MM.1S (cell line): ENCODE measurements at regions not wholly inside any gene's neighbourhood (a gene's known extent, or its start where the extent isn't known, plus 50 kb on each side); places are given as distances from the start of the nearest gene placed in this dataset.
A peak's percentile ranks its signal among the peaks of the same experiment; 100 is the strongest.

ENCODE experiments used
- DNase-seq: peaks from one replicate; pipeline ENCODE4 v3.0.0-alpha.2; 2015
- H2AFZ ChIP-seq: fragments of 300-600 bp; sonication (generic); 2 replicates; pipeline ENCODE4 v1.6.0; 2016; ENCODE audit warnings: antibody characterized with exemption, low read length
- H3F3A ChIP-seq: fragments of 300-600 bp; sonication (generic); 2 replicates; pipeline ENCODE4 v1.6.1; 2016; ENCODE audit warnings: mild to moderate bottlenecking, antibody characterized with exemption, low read length, moderate library complexity, mixed read lengths; ENCODE audit not compliant: insufficient read depth
- H3K27ac ChIP-seq: fragments of 300-600 bp; sonication (generic); 2 replicates; pipeline ENCODE4 v1.5.1; 2016; ENCODE audit warnings: mild to moderate bottlenecking, low read length
- H3K27me3 ChIP-seq: fragments of 300-600 bp; sonication (generic); replicated peaks from 2 replicates; pipeline ENCODE4 v1.6.0; 2016; ENCODE audit warnings: low read length; ENCODE audit not compliant: insufficient read depth
- H3K36me3 ChIP-seq: fragments of 300-600 bp; sonication (generic); replicated peaks from 2 replicates; pipeline ENCODE4 v1.6.1; 2016; ENCODE audit warnings: mild to moderate bottlenecking, low read length, mixed read lengths; ENCODE audit not compliant: insufficient read depth
- H3K4me1 ChIP-seq: fragments of 300-600 bp; sonication (generic); 2 replicates; pipeline ENCODE4 v1.6.1; 2016; ENCODE audit warnings: low read length, mixed read lengths
- H3K4me2 ChIP-seq: fragments of 300-600 bp; sonication (generic); 2 replicates; pipeline ENCODE4 v1.6.0; 2016; ENCODE audit warnings: low read depth, low read length
- H3K4me3 ChIP-seq: fragments of 300-600 bp; sonication (generic); 2 replicates; pipeline ENCODE4 v1.5.1; 2016; ENCODE audit warnings: low read length, mixed read lengths
- H3K79me2 ChIP-seq: fragments of 300-600 bp; sonication (generic); 2 replicates; pipeline ENCODE4 v1.6.1; 2016; ENCODE audit warnings: mixed run types, low read length, mixed read lengths
- H3K9ac ChIP-seq: fragments of 300-600 bp; sonication (generic); 2 replicates; pipeline ENCODE4 v1.6.1; 2016; ENCODE audit warnings: low read length, mixed read lengths
- H3K9me2 ChIP-seq: fragments of 300-600 bp; sonication (generic); replicated peaks from 2 replicates; pipeline ENCODE4 v1.6.1; 2016; ENCODE audit warnings: mild to moderate bottlenecking, low read length, mixed read lengths; ENCODE audit not compliant: insufficient read depth
- H3K9me3 ChIP-seq: fragments of 300-600 bp; sonication (generic); replicated peaks from 2 replicates; pipeline ENCODE4 v1.6.1; 2016; ENCODE audit warnings: mild to moderate bottlenecking, low read length, mixed read lengths; ENCODE audit not compliant: insufficient read depth
- H4K20me1 ChIP-seq: fragments of 300-600 bp; sonication (generic); 2 replicates; pipeline ENCODE4 v1.6.1; 2016; ENCODE audit warnings: mild to moderate bottlenecking, low read length, moderate library complexity, mixed read lengths; ENCODE audit not compliant: insufficient read depth
- EZH2 ChIP-seq: fragments of 300-600 bp; sonication (generic); optimal IDR thresholded peaks from 2 replicates; pipeline ENCODE3; 2017; ENCODE audit warnings: low read depth, mild to moderate bottlenecking, antibody characterized with exemption, low read length, mixed read lengths
- EZH2phosphoT487 ChIP-seq: fragments of 300-600 bp; sonication (generic); IDR thresholded peaks from 2 replicates; pipeline ENCODE4 v1.6.1; 2018; ENCODE audit warnings: antibody characterized with exemption, low read length
- TF ChIP-seq, protein P1 (sequence below): fragments of 300-600 bp; sonication (generic); IDR thresholded peaks from 2 replicates; pipeline ENCODE4 v1.5.1; 2016; ENCODE audit warnings: antibody characterized with exemption, low read length, mixed read lengths

DNA sequence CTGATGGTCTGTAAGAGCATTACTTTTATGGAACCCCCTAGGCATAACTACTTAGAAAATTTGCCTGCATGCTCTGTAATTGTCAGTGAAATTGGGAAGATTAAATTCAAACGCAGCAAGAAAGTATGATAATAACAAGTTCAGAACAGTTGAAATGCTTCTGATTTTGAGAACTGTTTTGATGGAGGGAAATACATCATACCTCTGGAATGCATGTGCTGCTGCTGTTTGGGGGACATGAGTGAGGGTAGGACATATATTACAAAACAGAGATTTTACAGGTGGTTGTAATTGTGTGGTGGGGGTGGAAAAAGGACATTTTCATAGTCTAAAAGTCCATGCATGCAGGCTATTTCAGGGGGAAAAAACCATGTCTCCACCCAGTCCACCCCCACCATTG, 135.0 kb upstream of the DPH6 start:
- Histone ChIP-seq H3K9me3 (no peaks in the 10 kb centered on the region), H4K20me1 (no peaks in the 10 kb centered on the region), H3K36me3 (no peaks in the 10 kb centered on the region), H3K4me2 (no peak overlapping the region), H3K4me3 (no peak overlapping the region), H3K27ac (no peak overlapping the region), H3K9me2 (no peaks in the 10 kb centered on the region), H3K4me1 (peaks cover 8% of the 10 kb centered on the region; the same call in 1 of the 2 replicates), H3K9ac (no peak overlapping the region), H3K79me2 (no peaks in the 10 kb centered on the region), H2AFZ (no peak overlapping the region), H3F3A (no peaks in the 10 kb centered on the region), H3K27me3 (no peaks in the 10 kb centered on the region)
- TF ChIP-seq EZH2phosphoT487 (no peak), EZH2 (no peak)
- TF ChIP-seq, protein P1, sequence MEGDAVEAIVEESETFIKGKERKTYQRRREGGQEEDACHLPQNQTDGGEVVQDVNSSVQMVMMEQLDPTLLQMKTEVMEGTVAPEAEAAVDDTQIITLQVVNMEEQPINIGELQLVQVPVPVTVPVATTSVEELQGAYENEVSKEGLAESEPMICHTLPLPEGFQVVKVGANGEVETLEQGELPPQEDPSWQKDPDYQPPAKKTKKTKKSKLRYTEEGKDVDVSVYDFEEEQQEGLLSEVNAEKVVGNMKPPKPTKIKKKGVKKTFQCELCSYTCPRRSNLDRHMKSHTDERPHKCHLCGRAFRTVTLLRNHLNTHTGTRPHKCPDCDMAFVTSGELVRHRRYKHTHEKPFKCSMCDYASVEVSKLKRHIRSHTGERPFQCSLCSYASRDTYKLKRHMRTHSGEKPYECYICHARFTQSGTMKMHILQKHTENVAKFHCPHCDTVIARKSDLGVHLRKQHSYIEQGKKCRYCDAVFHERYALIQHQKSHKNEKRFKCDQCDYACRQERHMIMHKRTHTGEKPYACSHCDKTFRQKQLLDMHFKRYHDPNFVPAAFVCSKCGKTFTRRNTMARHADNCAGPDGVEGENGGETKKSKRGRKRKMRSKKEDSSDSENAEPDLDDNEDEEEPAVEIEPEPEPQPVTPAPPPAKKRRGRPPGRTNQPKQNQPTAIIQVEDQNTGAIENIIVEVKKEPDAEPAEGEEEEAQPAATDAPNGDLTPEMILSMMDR = no peak
- DNase-seq = no peak

DNA sequence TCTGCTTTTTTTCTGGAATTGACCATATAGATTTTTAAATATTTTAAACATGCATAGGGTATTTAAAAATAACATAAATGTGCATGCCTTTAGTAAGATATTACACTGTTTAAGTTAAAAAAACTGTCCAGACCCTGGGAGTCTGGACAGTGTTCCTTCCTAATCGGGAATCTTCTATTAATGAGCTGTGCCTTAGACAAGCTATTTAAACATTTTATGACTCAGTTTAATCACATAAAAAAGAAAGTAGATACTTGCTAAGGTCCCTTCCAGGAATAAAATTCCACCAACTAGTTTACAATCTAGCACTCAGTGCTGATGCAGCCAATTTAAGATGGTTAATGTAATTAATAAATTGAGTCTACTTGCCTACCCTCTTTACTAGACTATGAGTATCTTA, 140.4 kb upstream of the DPH6 start:
- Histone ChIP-seq H3K27me3 (no peaks in the 10 kb centered on the region), H3K9ac (no peak overlapping the region), H3F3A (0 out of 2 replicates have a peak, but pooled peaks cover 3% of the 10 kb centered on the region), H3K27ac (peak overlapping the region; percentile 18; the same call in 1 of the 2 replicates), H3K9me2 (no peaks in the 10 kb centered on the region), H3K4me1 (peaks cover 19% of the 10 kb centered on the region), H3K4me3 (no peak overlapping the region), H3K9me3 (no peaks in the 10 kb centered on the region), H3K79me2 (no peaks in the 10 kb centered on the region), H3K36me3 (no peaks in the 10 kb centered on the region), H3K4me2 (peak overlapping the region; percentile 70), H2AFZ (no peak overlapping the region; the same call in 1 of the 2 replicates), H4K20me1 (no peaks in the 10 kb centered on the region)
- TF ChIP-seq EZH2 (no peak), EZH2phosphoT487 (no peak)
- TF ChIP-seq, protein P1 = no peak
- DNase-seq = no peak

- TF ChIP-seq EZH2 = no peak
- TF ChIP-seq, protein P1 = no peak
- no peak for TF ChIP-seq EZH2phosphoT487
- no peak overlapping the region for H3K4me3 ChIP-seq
- no peaks in the 10 kb centered on the region for H4K20me1 ChIP-seq
- H3K4me2 ChIP-seq = no peak overlapping the region
- no peak for DNase-seq
- H3K9me3 ChIP-seq = no peaks in the 10 kb centered on the region
- H3K27ac ChIP-seq = no peak overlapping the region
- H3K36me3 ChIP-seq = no peaks in the 10 kb centered on the region
- H3K27me3 ChIP-seq = no peaks in the 10 kb centered on the region
- H3K79me2 ChIP-seq = no peaks in the 10 kb centered on the region
- H3K9ac ChIP-seq = no peak overlapping the region
- H3K9me2 ChIP-seq = no peaks in the 10 kb centered on the region
- no peak overlapping the region for H2AFZ ChIP-seq
- peaks cover 19% of the 10 kb centered on the region for H3K4me1 ChIP-seq
- 0 out of 2 replicates have a peak, but pooled peaks cover 3% of the 10 kb centered on the region for H3F3A ChIP-seq
Measured at GRCh38 chr15:35689266-35689665, 143.3 kb upstream of the DPH6 start.
